Stomach (tissue), 8 donors: ENCODE measurements at regions not wholly inside any gene's neighbourhood (a gene's known extent, or its start where the extent isn't known, plus 50 kb on each side); places are given as distances from the start of the nearest gene placed in this dataset.

Experiments
- DNase-seq, 2 donors: peaks; one replicate each; pipeline versions ENCODE4 v3.0.0 to v3.0.0-alpha.2; 2013 to 2019
- H3K27ac ChIP-seq, 5 donors: fragments of 200-600 bp in 4 of 5; sonication (generic) in 4 of 5; one replicate each; pipeline ENCODE4 v1.5.1; 2013 to 2019; ENCODE audit warnings: mild to moderate bottlenecking in 1 of 5, moderate library complexity in 1 of 5
- H3K27me3 ChIP-seq, 3 donors: fragments of 200-600 bp; sonication (generic); one replicate each; pipeline ENCODE4 v1.5.1; 2017 to 2019; ENCODE audit warnings: mixed run types in 1 of 3
- H3K36me3 ChIP-seq, 4 donors: fragments of 200-600 bp; sonication (generic); 1 replicate in 3 of 4; 2 replicates in 1 of 4; pipeline ENCODE4 v1.5.1; 2016 to 2019
- H3K4me1 ChIP-seq, 4 donors: fragments of 200-600 bp; sonication (generic); one replicate each; pipeline ENCODE4 v1.5.1; 2016 to 2019
- H3K4me3 ChIP-seq, 4 donors: fragments of 200-600 bp; sonication (generic) in 3 of 4; one replicate each; pipeline ENCODE4 v1.5.1; 2016 to 2019; ENCODE audit warnings: mild to moderate bottlenecking in 1 of 4
- H3K9me3 ChIP-seq, 4 donors: fragments of 200-600 bp; sonication (generic); one replicate each; pipeline ENCODE4 v1.5.1; 2016 to 2019
- CTCF ChIP-seq, 7 experiments: fragments of 450-650 bp in 4 of 7; fragments of 200-600 bp in 3 of 7; sonication (generic) in 3 of 7; IDR thresholded peaks; one replicate each; pipeline ENCODE4 v1.5.1; 2016 to 2019; ENCODE audit warnings: antibody characterized with exemption in 7 of 7, control low read depth in 2 of 7, mild to moderate bottlenecking in 1 of 7
- EP300 ChIP-seq: sonication (generic); formaldehyde crosslinking; IDR thresholded peaks from one replicate; pipeline ENCODE4 v1.6.1; 2017; ENCODE audit warnings: antibody characterized with exemption
- POLR2A ChIP-seq, 4 donors: fragments of 450-650 bp; IDR thresholded peaks; one replicate each; pipeline ENCODE4 v1.6.1; 2016; ENCODE audit warnings: antibody characterized with exemption in 4 of 4, control low read depth in 2 of 4, mild to moderate bottlenecking in 1 of 4, moderate library complexity in 1 of 4
- POLR2AphosphoS5 ChIP-seq, 3 donors: sonication (generic); formaldehyde crosslinking; IDR thresholded peaks; one replicate each; pipeline ENCODE4 v1.6.1; 2016; ENCODE audit warnings: antibody characterized with exemption in 3 of 3
- WGBS, 5 donors: extraction: QIAGEN DNeasy Blood & Tissue Kit in 3 of 5; methylation state at CpG; one replicate each; pipeline versions ENCODE4 v1.1.5 to v1.1.7; 2013 to 2018; 5-methylcytosine and 5-hydroxymethylcytosine counted together
- intact Hi-C: fragments of 100-400 bp; cut with DNase I; formaldehyde crosslinking; loops from one replicate; pipeline ENCODE4 v1.15.1; 2023; ENCODE audit warnings: low total_unique reads
- donor health status: healthy with polysubstance abuse.
- donor health status: Bipolar disorder and iron deficiency.
- donor health status: healthy.

- DNase-seq, result peak; percentile 28 to 60
- Histone ChIP-seq H3K36me3 (no peaks in the 10 kb centered on the region), H3K27me3 (peaks cover 0 to 6% (median 0%) of the 10 kb centered on the region in 3 donors), H3K9me3 (no peaks in the 10 kb centered on the region), H3K4me3 (no peak overlapping the region), H3K4me1 (no peaks in the 10 kb centered on the region), H3K27ac (peak overlapping the region in 1 of 5 donors; percentile 62)
- TF ChIP-seq POLR2AphosphoS5 (IDR thresholded peaks at IDR 0.05) (peak in 2 of 3 donors; percentile 51 to 75), EP300 (no peak)
- intact Hi-C loops, result no loop called here
- 49 to 66% (median 58%) methylated on average over 12 of the region's 12 CpGs for WGBS, 5 donors
Measured at GRCh38 chr13:42720113-42720857, 61.1 kb upstream of the FAM216B start.

GRCh38 chr13:42720858-42721219, 60.5 kb upstream of the FAM216B start:
- no peaks in the 10 kb centered on the region for H3K4me1 ChIP-seq

GRCh38 chr13:42722883-42723539, 58.4 kb upstream of the FAM216B start:
- H3K27me3 ChIP-seq, result peaks cover 0 to 6% (median 0%) of the 10 kb centered on the region in 3 donors
- no peak for TF ChIP-seq POLR2AphosphoS5 (IDR thresholded peaks at IDR 0.05)
- TF ChIP-seq POLR2A (IDR thresholded peaks at IDR 0.05), result no peak
- no peak for TF ChIP-seq EP300
- H3K9me3 ChIP-seq, result peaks cover 2 to 7% (median 6%) of the 10 kb centered on the region in 4 donors
- no peak overlapping the region for H3K27ac ChIP-seq
- H3K4me3 ChIP-seq, result no peak overlapping the region
- H3K4me1 ChIP-seq, result no peaks in the 10 kb centered on the region
- no peaks in the 10 kb centered on the region for H3K36me3 ChIP-seq
- 73 to 87% (median 84%) methylated on average over 4 of the region's 4 CpGs for WGBS, 5 donors
- intact Hi-C loops, result no loop called here
- DNase-seq, result no peak

More at GRCh38 chr13:42720858-42721219, 60.5 kb upstream of the FAM216B start:
- Histone ChIP-seq H3K36me3 (no peaks in the 10 kb centered on the region), H3K27ac (peak overlapping the region in 1 of 5 donors; percentile 62), H3K4me3 (no peak overlapping the region), H3K9me3 (no peaks in the 10 kb centered on the region), H3K27me3 (peaks cover 0 to 6% (median 0%) of the 10 kb centered on the region in 3 donors)
- intact Hi-C loops, result no loop called here
- no peak for TF ChIP-seq POLR2AphosphoS5 (IDR thresholded peaks at IDR 0.05)
- TF ChIP-seq EP300, result no peak
- no peak for TF ChIP-seq CTCF (IDR thresholded peaks at IDR 0.05)
- no peak for TF ChIP-seq POLR2A (IDR thresholded peaks at IDR 0.05)
- DNase-seq, result no peak
- WGBS, 5 donors, result 49 to 74% (median 71%) methylated on average over 2 of the region's 2 CpGs

- no peaks in the 10 kb centered on the region for H3K36me3 ChIP-seq
- no peaks in the 10 kb centered on the region for H3K4me1 ChIP-seq
- H3K27me3 ChIP-seq, result no peaks in the 10 kb centered on the region
- peaks cover 2 to 7% (median 6%) of the 10 kb centered on the region in 4 donors for H3K9me3 ChIP-seq
- H3K27ac ChIP-seq, result no peak overlapping the region
- no peak for DNase-seq
- intact Hi-C loops, result no loop called here
- TF ChIP-seq CTCF (IDR thresholded peaks at IDR 0.05) (no peak), EP300 (no peak), POLR2A (IDR thresholded peaks at IDR 0.05) (no peak), POLR2AphosphoS5 (IDR thresholded peaks at IDR 0.05) (no peak)
- WGBS, 5 donors, result 70 to 79% (median 74%) methylated on average over 8 of the region's 8 CpGs
- no peak overlapping the region for H3K4me3 ChIP-seq
Measured at GRCh38 chr13:42728507-42729180, 52.7 kb upstream of the FAM216B start.

GRCh38 chr13:42729857-42730402, 51.5 kb upstream of the FAM216B start:
- no peaks in the 10 kb centered on the region for H3K27me3 ChIP-seq
- no peaks in the 10 kb centered on the region for H3K36me3 ChIP-seq
- no peak overlapping the region for H3K27ac ChIP-seq
- intact Hi-C loops, result no loop called here
- TF ChIP-seq POLR2A (IDR thresholded peaks at IDR 0.05), result no peak
- no peak for TF ChIP-seq EP300
- no peak for TF ChIP-seq POLR2AphosphoS5 (IDR thresholded peaks at IDR 0.05)
- TF ChIP-seq CTCF (IDR thresholded peaks at IDR 0.05), result no peak
- 91 to 100% (median 95%) methylated on average over 1 of the region's 1 CpG for WGBS, 5 donors
- no peak for DNase-seq
- H3K9me3 ChIP-seq, result peaks cover 2 to 7% (median 6%) of the 10 kb centered on the region in 4 donors
- no peak overlapping the region for H3K4me3 ChIP-seq
- H3K4me1 ChIP-seq, result no peaks in the 10 kb centered on the region
